Inferior parietal cortex (tissue), 1 donor: ENCODE measurements at regions not wholly inside any gene's neighbourhood (a gene's known extent, or its start where the extent isn't known, plus 50 kb on each side); places are given as distances from the start of the nearest gene placed in this dataset.
"Not testable (repeated sequence)": the region's sequence is repeated elsewhere in the genome, so short reads cannot be mapped to it uniquely, and the experiment has no call there.

ENCODE experiments used
- DNase-seq: peaks from one replicate; pipeline ENCODE4 v3.0.0-alpha.2; 2016; ENCODE audit errors: extremely low spot score

- DNase-seq, result no peak
Measured at GRCh38 chr20:33908336-33908735, 85.4 kb upstream of the RALY start.

GRCh38 chr20:33908868-33909267, 84.8 kb upstream of the RALY start:
- DNase-seq, result no peak

DNA sequence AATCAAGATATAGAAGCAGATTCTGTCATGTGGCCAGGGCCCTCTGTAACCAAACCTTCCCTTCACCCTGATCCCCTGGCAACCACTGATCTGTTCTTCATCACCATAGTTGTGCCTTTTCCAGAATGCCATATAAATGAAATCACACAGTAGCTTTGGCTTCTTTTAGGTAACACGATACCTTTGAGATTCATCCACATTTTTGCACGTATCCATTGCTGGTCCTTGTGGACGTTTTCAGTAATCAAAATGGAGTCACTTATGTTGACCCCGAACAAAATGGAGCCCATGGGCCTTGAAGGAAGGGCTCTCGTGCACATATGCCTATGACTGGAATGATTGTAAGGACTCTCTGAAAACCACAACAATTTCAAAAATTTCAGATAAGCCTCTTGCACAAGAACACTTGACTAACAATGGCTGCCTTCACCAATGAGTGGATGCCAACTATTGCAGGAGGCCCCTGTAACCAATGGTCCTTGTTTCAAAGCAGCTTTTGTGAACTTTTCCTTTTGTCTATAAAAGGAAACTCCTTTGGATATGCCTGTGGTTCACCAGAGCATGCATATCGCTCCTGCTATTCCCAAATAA, 84.3 kb upstream of the RALY start:
- DNase-seq, result no peak

DNA sequence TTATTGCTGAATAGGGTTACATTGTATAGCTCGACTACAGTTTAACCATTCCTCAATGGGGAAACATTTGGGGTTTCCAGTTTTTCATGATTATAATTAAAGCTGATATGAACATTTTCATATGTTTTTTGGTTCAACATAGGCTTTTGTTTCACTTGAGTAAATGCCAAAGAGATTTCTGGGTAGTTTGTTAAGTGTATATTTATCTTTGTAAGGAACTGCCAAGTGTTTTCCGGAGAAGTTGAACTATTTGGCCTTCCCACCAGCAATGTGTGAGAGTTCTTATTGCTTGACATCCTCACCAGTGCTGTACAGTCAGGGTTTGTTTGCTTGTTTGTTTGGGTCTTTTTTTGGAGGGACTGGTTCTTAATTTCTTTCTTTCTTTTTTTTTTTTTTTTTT, 83.7 kb upstream of the RALY start:
- no peak for DNase-seq

GRCh38 chr20:33910529-33911327, 83.0 kb upstream of the RALY start:
- no peak for DNase-seq

- no peak for DNase-seq
Measured at GRCh38 chr20:33914919-33915318, 78.8 kb upstream of the RALY start.

GRCh38 chr20:33915726-33916331, 77.9 kb upstream of the RALY start:
- no peak for DNase-seq

- no peak for DNase-seq
Measured at GRCh38 chr20:33916768-33917167, 76.9 kb upstream of the RALY start.

- no peak for DNase-seq
Measured at GRCh38 chr20:33917831-33918525, 75.7 kb upstream of the RALY start.

- no peak for DNase-seq
Measured at GRCh38 chr20:33918662-33919061, 75.0 kb upstream of the RALY start.

DNA sequence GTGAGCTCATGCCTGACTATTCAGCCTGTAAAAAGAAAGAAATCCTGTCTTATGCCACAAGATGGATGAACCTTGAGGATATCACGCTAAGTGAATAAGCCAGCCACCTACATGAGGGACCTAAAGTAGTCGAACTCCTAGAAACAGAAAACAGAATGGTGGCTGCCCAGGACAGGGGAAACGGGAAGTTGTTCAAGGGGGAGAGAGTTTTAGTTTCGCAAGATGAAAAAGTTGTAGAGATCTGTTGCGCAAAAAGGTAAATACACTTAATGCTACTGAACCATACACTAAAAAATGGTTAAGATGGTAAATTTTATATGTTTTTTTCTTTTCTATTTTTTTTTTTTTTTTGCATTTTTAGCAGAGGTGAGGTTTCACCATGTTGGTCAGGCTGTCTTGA, 74.1 kb upstream of the RALY start:
- DNase-seq, result no peak

DNA sequence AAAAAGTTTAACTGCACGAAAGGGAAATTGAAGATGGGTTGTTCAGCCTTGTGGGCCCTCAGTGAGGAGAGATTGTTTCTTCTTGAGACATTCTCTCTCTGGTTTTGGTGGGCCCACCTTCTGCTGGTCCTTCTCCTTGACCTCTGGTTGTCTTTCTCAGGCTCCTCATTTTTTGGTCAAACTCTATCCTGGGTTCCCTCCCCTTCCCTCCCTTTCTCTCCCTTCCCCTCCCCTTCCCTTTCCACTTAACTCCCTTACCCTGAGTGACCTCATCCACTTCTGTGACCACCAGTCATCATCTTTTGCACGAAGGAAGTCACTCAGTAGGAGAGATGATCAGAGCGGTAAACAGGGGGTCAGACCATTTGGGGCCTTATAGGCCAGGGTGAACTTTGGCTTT, 71.5 kb upstream of the RALY start:
- no peak for DNase-seq

DNA sequence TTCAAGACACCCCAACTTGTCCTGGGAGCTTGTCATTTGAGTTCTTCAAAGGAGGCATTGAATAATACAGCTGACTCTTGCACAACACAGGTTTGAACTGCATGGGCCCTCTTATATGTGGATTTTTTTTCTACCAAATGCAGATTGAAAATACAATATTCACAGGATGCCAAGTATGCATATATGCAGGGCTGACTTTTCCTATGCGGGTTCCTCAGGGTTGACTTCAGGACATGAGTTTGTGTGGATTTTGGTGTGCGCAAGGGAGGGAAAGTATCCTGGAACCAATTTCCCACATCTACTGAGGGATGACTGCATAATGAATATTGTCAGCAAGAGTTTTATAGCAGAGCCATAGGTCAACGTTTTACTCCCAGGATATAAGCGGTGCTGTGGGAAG, 70.0 kb upstream of the RALY start:
- DNase-seq, result no peak

DNA sequence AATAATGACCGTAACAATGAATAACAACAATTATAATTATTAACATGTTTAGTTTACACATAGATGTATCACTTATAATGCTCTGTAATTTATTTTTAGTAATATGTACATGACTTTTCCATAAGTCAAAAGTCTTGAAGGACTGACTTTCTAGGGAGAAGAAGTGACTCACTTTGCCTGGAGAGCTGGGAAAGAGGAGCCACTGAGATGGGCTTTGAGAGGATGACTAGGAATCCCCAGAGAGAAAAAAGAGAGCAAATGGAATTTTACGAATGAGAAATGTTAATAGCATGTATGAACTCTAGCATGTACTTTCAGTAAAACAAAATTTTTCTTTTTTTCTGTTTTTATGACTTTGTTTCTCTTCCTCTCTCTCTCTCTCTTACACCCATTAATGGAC, 67.8 kb upstream of the RALY start:
- no peak for DNase-seq

DNA sequence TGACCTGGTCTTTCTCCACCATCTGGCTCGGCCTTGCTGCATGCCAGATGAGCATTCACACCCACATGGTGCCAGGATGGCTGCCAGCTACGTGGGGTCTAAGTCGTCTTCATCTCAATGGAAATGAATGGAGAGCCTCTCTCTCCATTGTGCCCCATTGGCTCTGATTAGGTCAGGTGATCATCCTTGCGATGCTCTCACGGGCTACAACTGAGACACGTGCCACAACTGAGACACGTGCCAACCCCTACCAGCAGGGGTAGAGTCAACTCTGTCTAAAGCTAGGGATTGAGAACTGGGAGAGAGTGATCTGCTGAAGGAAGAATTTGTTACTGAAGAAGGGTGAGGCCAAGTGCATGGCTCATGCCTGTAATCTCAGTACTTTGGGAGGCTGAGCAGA, 67.3 kb upstream of the RALY start:
- no peak for DNase-seq

GRCh38 chr20:33927724-33928123, 66.0 kb upstream of the RALY start:
- no peak for DNase-seq

DNA sequence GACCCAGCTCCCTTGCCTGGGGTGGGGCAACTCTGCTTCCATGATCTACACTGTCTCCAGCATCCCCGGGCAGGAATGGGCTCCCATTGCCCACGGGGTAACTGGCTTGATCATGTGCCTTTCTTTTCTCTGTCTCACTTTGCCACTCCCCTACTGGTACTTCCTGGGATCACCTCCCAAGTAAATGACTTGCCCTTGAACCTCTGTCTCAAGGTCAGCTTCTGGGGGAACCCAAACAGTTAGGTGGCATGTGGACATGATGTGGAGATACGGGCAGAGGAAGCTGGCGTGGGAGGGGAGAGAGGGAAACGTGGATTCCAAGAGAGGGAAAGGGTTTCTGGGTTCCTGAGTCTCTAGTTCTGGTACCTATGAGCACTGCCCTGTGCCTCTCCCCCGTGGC, 63.8 kb upstream of the RALY start:
- no peak for DNase-seq

DNA sequence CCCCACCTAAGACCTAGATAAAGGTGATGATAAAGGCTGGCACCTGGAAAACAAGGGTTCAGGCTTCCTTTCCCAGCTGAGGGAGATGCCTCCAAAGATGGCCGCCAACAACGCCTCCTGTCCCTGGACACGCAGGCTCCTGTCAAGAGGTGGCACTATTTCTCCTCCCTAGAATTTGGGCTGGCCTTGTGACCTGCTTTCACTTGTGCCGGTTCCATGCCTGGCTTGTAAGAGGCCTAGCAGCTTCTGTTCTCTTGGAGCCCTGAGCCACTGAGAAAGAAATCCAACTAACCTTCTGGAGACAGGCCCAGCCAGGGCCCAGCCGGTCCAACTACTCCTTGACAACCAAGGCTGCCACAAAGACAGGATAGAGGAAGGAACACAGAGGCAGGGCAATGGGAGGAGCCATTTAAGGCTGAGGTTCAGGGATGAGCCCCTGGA, 60.2 kb upstream of the RALY start:
- DNase-seq, result peak; percentile 84

DNA sequence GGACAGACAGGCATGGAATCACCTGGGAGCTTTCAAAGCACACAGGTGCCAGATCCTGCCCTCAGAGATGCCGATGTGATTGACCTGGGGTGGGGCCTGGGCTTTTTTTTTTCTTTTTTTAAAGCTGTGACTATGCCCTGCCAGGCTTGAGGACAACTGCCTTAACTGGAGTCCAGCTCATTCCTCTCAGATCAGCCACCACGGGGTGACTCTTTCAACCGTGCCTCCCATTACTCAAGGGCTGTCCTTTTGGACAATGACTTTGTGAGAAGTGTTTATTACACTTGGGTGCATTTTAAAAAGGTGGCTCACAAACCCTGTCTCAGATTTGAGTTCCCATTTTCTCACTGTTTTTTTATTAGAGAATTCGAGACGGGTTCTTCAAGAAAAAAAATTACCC, 57.1 kb upstream of the RALY start:
- no peak for DNase-seq

GRCh38 chr20:33939031-33939430, 54.7 kb upstream of the RALY start:
- DNase-seq, result not testable (repeated sequence)

DNA sequence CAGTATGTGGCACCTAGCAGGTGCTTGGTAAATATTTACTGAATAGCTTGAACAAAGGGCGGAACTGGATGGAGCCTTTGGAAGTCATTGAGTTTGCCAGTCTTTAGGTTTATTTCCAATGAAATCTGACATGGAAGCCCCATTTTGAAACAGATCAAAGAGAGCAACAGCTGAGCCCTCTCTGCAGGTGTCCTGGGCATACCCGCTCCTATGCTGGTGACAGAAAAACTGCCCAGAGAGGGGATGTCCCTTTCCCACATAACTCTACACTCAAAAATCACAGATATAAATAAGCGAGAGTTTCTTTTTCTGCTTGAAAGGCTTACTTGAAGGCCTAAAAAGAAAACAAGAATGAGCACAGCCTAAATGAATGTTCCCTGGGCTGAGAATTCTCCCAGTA, 53.0 kb upstream of the RALY start:
- DNase-seq, result no peak
